Panc1 (cell line): ENCODE measurements at regions not wholly inside any gene's neighbourhood (a gene's known extent, or its start where the extent isn't known, plus 50 kb on each side); places are given as distances from the start of the nearest gene placed in this dataset.

Experiments used
- ATAC-seq: fragments of 200-7000 bp; cut with Tn5 transposase; 2 replicates; pipeline ENCODE4 v1.9.1; 2020; ENCODE audit warnings: mild to moderate bottlenecking, moderate library complexity
- BruUV-seq: library from RNA; stranded (reverse); fragments of 400-500 nt; replicated peaks from 2 replicates; lab custom pipeline; 2021; lab: Mats Ljungman, UMichigan
- CTCF ChIA-PET: fragments of 300-600 bp; sonication (Branson Sonifier 250); formaldehyde crosslinking; loops from one replicate; lab custom pipeline; 2022; ENCODE audit warnings: antibody characterized with exemption; lab: Charles Lee
- POLR2A ChIA-PET: fragments of 300-600 bp; sonication (Branson Sonifier 250); formaldehyde crosslinking; loops from one replicate; lab custom pipeline; 2022; ENCODE audit warnings: antibody characterized with exemption; lab: Charles Lee
- DNase-seq: peaks from one replicate; pipeline ENCODE4 v3.0.0-alpha.2; 2010; ENCODE audit warnings: low read depth, low spot score
- H3K27ac ChIP-seq: 2 replicates; pipeline ENCODE4 v1.5.1; 2011; ENCODE audit warnings: mild to moderate bottlenecking, low read length, inconsistent platforms
- H3K27me3 ChIP-seq: fragments of 200-500 bp; sonication (Bioruptor generic); 2 replicates; pipeline ENCODE4 v1.6.0; 2014; ENCODE audit warnings: low read length, inconsistent platforms; ENCODE audit not compliant: control insufficient read depth, insufficient read depth
- H3K36me3 ChIP-seq: fragments of 200-500 bp; sonication (Bioruptor generic); 2 replicates; pipeline ENCODE4 v1.5.1; 2014; ENCODE audit warnings: inconsistent platforms, mild to moderate bottlenecking, low read length, moderate library complexity; ENCODE audit not compliant: control insufficient read depth, insufficient read depth
- H3K4me1 ChIP-seq: 2 replicates; pipeline ENCODE4 v1.5.1; 2011; ENCODE audit warnings: inconsistent platforms, mild to moderate bottlenecking, low read length, moderate library complexity; ENCODE audit not compliant: control insufficient read depth, insufficient read depth
- H3K4me3 ChIP-seq, 2 experiments: 2 replicates each; pipeline ENCODE4 v1.5.1; 2011 to 2012; ENCODE audit warnings: low read depth in 2 of 2, low read length in 2 of 2, mild to moderate bottlenecking in 2 of 2, inconsistent platforms in 1 of 2, moderate library complexity in 1 of 2
- H3K9me3 ChIP-seq: fragments of 200-500 bp; sonication (Bioruptor generic); 2 replicates; pipeline ENCODE4 v1.5.1; 2014; ENCODE audit warnings: low read depth, mild to moderate bottlenecking, inconsistent platforms, low read length, moderate library complexity; ENCODE audit not compliant: control insufficient read depth, insufficient read depth
- POLR2AphosphoS5 ChIP-seq: IDR thresholded peaks from 2 replicates; pipeline ENCODE4 v1.6.1; 2012; ENCODE audit warnings: mild to moderate bottlenecking, low read depth, low read length, moderate library complexity
- SIN3A ChIP-seq: IDR thresholded peaks from 2 replicates; pipeline ENCODE4 v1.6.1; 2012; ENCODE audit warnings: low read depth, mild to moderate bottlenecking, low read length, moderate library complexity, borderline replicate concordance; ENCODE audit not compliant: insufficient read depth
- TCF7L2 ChIP-seq: IDR thresholded peaks from 2 replicates; pipeline ENCODE4 v1.6.1; 2011; ENCODE audit warnings: mild to moderate bottlenecking, low read depth, low read length, inconsistent platforms
- in situ Hi-C: cut with HindIII; loops from 2 replicates; pipeline ENCODE4 v1.10.0; 2016; ENCODE audit warnings: low sequenced_read_pairs, low pct_unique_long_range_greater_than_20kb
- intact Hi-C: fragments of 100-400 bp; cut with micrococcal nuclease; formaldehyde crosslinking; loops from one replicate; pipeline ENCODE4 v1.10.0; 2022; ENCODE audit not compliant: unreplicated experiment
- TF ChIP-seq, protein P1 (sequence below): fragments of 450-650 bp; IDR thresholded peaks from 2 replicates; pipeline ENCODE4 v1.5.1; 2017; ENCODE audit warnings: mild to moderate bottlenecking
- TF ChIP-seq, protein P2 (sequence below), 2 experiments: IDR thresholded peaks; 2 replicates each; pipeline ENCODE4 v1.6.1; 2011 to 2012; ENCODE audit warnings: low read depth in 2 of 2, control low read depth in 1 of 2, low read length in 1 of 2, mild to moderate bottlenecking in 1 of 2, moderate library complexity in 1 of 2; ENCODE audit not compliant: insufficient read depth in 1 of 2

DNA sequence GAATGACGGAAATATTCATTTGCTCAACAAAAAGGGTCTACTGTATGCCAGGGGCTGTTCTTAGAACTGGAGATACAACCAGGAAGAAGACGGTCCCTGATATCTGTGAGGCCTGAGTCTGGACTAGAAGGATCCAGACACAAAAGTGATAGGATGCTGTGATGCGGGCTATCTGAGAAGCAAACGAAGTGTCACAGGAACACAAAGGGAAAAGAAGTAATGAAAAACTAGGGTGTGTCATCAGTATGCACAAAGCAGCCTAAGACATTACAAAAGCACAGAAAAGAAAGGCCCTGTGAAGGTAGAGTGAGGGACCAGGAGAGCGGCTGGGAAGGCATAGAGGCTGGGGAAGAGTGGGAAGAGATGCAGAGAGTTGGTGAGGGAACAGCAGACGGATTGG, 63.3 kb upstream of the C3orf80 start:
- H3K9me3 ChIP-seq = no peaks in the 10 kb centered on the region
- ChIA-PET CTCF (no interaction called here), POLR2A (no interaction called here)
- H3K36me3 ChIP-seq = no peaks in the 10 kb centered on the region
- BruUV-seq = no TSS peak
- H3K4me1 ChIP-seq = no peaks in the 10 kb centered on the region
- in situ Hi-C loops = no loop called here
- H3K27me3 ChIP-seq = peaks cover 4% of the 10 kb centered on the region; the same call in 1 of the 2 replicates
- intact Hi-C loops = loop anchor here (2.0 to 5.0 kb wide), 3 partner anchors 130 to 325 kb away; no protein-coding TSS in a partner anchor
- DNase-seq (no peak), ATAC-seq (no peak)
- no peak for TF ChIP-seq POLR2AphosphoS5
- TF ChIP-seq, protein P1, sequence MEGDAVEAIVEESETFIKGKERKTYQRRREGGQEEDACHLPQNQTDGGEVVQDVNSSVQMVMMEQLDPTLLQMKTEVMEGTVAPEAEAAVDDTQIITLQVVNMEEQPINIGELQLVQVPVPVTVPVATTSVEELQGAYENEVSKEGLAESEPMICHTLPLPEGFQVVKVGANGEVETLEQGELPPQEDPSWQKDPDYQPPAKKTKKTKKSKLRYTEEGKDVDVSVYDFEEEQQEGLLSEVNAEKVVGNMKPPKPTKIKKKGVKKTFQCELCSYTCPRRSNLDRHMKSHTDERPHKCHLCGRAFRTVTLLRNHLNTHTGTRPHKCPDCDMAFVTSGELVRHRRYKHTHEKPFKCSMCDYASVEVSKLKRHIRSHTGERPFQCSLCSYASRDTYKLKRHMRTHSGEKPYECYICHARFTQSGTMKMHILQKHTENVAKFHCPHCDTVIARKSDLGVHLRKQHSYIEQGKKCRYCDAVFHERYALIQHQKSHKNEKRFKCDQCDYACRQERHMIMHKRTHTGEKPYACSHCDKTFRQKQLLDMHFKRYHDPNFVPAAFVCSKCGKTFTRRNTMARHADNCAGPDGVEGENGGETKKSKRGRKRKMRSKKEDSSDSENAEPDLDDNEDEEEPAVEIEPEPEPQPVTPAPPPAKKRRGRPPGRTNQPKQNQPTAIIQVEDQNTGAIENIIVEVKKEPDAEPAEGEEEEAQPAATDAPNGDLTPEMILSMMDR = no peak
- TF ChIP-seq SIN3A = no peak
- TF ChIP-seq TCF7L2 = no peak
- TF ChIP-seq, protein P2, sequence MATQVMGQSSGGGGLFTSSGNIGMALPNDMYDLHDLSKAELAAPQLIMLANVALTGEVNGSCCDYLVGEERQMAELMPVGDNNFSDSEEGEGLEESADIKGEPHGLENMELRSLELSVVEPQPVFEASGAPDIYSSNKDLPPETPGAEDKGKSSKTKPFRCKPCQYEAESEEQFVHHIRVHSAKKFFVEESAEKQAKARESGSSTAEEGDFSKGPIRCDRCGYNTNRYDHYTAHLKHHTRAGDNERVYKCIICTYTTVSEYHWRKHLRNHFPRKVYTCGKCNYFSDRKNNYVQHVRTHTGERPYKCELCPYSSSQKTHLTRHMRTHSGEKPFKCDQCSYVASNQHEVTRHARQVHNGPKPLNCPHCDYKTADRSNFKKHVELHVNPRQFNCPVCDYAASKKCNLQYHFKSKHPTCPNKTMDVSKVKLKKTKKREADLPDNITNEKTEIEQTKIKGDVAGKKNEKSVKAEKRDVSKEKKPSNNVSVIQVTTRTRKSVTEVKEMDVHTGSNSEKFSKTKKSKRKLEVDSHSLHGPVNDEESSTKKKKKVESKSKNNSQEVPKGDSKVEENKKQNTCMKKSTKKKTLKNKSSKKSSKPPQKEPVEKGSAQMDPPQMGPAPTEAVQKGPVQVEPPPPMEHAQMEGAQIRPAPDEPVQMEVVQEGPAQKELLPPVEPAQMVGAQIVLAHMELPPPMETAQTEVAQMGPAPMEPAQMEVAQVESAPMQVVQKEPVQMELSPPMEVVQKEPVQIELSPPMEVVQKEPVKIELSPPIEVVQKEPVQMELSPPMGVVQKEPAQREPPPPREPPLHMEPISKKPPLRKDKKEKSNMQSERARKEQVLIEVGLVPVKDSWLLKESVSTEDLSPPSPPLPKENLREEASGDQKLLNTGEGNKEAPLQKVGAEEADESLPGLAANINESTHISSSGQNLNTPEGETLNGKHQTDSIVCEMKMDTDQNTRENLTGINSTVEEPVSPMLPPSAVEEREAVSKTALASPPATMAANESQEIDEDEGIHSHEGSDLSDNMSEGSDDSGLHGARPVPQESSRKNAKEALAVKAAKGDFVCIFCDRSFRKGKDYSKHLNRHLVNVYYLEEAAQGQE (IDR thresholded peaks at IDR 0.05; ENCODE audit: insufficient read depth in 1 of 2, low read depth in 2 of 2, low read length in 1 of 2) = no peak
- H3K27ac ChIP-seq = no peak overlapping the region
- H3K4me3 ChIP-seq = no peak overlapping the region

DNA sequence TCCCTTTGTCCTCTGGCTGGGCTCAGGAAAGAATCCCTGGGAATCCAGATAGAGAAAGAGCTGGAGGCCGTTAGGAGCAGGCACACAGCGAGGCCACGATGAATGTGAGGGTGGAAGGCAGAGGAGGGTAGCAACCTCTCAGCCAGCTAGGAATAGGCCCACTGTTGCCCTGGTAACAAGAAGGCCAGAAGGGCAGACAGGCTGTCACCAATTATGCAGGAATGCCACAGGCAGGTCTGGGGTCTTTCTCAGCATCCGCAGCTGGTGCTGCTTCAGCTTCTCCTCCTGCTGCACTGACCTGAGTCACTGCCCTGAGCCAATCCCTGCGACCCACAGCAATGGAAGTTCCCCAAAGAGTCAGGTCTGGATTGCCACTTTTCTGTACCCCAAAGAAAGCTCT, 62.8 kb upstream of the C3orf80 start:
- TF ChIP-seq, protein P1 = no peak
- no peak for TF ChIP-seq POLR2AphosphoS5
- no peak for TF ChIP-seq TCF7L2
- TF ChIP-seq, protein P2 (IDR thresholded peaks at IDR 0.05; ENCODE audit: insufficient read depth in 1 of 2, low read depth in 2 of 2, low read length in 1 of 2) = no peak
- TF ChIP-seq SIN3A = no peak
- DNase-seq (no peak), ATAC-seq (peak; percentile 47; the same call in 1 of the 2 replicates)
- Histone ChIP-seq H3K36me3 (no peaks in the 10 kb centered on the region), H3K4me1 (no peaks in the 10 kb centered on the region), H3K27me3 (peaks cover 4% of the 10 kb centered on the region; the same call in 1 of the 2 replicates), H3K4me3 (no peak overlapping the region), H3K9me3 (no peaks in the 10 kb centered on the region), H3K27ac (no peak overlapping the region)
- POLR2A ChIA-PET = no interaction called here
- CTCF ChIA-PET = interaction anchor here (0.6 to 1.0 kb wide), 3 partner anchors 9 to 272 kb away, joined by 3 to 5 read pairs (median 3); no protein-coding TSS in a partner anchor
- in situ Hi-C loops = no loop called here
- intact Hi-C loops = loop anchor here (2.0 to 5.0 kb wide), 3 partner anchors 130 to 324 kb away; no protein-coding TSS in a partner anchor
- no TSS peak for BruUV-seq
